Activated CD8-positive, alpha-beta memory T cell treated with anti-CD3 and anti-CD28 coated beads, Interleukin-2, amount 10 ng/mL, durations not matched to agents 7 days and 5 days (primary cell): ENCODE measurements at regions not wholly inside any gene's neighbourhood (a gene's known extent, or its start where the extent isn't known, plus 50 kb on each side); places are given as distances from the start of the nearest gene placed in this dataset.

Experiments used
- ATAC-seq: fragments of 150-1000 bp; cut with Tn5 transposase; one replicate; pipeline ENCODE4 v1.10.0; 2021; ENCODE audit warnings: moderate library complexity
- CTCF ChIA-PET: fragments of 350-600 bp; sonication (Branson Sonifier 250); formaldehyde crosslinking; loops from one replicate; lab custom pipeline; 2021; ENCODE audit warnings: antibody characterized with exemption; lab: Charles Lee
- DNase-seq: peaks from one replicate; pipeline ENCODE4 v3.0.0-alpha.2; 2020
- H3K27ac Mint-ChIP-seq: one replicate; pipeline ENCODE4 v1.8.0; 2021; ENCODE audit warnings: mild to moderate bottlenecking, mixed read lengths
- H3K27me3 Mint-ChIP-seq: one replicate; pipeline ENCODE4 v1.8.0; 2021; ENCODE audit warnings: mixed read lengths
- H3K36me3 Mint-ChIP-seq: one replicate; pipeline ENCODE4 v1.8.0; 2021; ENCODE audit warnings: mild to moderate bottlenecking, mixed read lengths
- H3K4me1 Mint-ChIP-seq: one replicate; pipeline ENCODE4 v1.8.0; 2021; ENCODE audit warnings: mixed read lengths
- H3K4me3 Mint-ChIP-seq: one replicate; pipeline ENCODE4 v1.8.0; 2021; ENCODE audit warnings: mild to moderate bottlenecking, moderate library complexity, mixed read lengths
- H3K9me3 Mint-ChIP-seq: one replicate; pipeline ENCODE4 v1.8.0; 2022; ENCODE audit warnings: low read depth, mixed read lengths

GRCh38 chr2:66717218-66717905 is 282.4 kb downstream of the MEIS1 start:
- DNase-seq (no peak), ATAC-seq (no peak)
- CTCF ChIA-PET, result no interaction called here
- no peak overlapping the region for H3K4me3 Mint-ChIP-seq
- H3K9me3 Mint-ChIP-seq, result peaks cover 3% of the 10 kb centered on the region
- H3K4me1 Mint-ChIP-seq, result no peaks in the 10 kb centered on the region
- no peaks in the 10 kb centered on the region for H3K27me3 Mint-ChIP-seq
- H3K36me3 Mint-ChIP-seq, result no peaks in the 10 kb centered on the region
- H3K27ac Mint-ChIP-seq, result no peak overlapping the region

DNA sequence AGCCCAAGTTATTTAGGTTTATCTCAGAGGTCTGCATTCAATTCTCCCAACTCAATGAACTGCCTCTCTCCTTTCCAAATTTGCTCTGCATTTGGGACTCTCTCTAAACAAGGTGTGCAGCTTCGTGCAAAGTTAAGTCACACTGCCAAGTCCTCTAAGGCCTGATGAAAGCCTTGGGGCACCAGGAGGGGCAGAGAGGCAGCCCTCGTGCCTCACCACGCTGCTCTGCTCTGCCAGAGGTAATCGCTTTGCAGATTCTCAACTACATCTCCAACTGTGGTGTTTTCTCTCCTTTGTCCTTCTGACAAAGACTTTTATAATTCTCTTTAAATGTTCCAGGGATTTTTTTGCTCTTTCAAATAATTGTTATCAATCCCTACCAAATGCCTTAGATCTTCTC is 283.0 kb downstream of the MEIS1 start:
- Mint-ChIP-seq H3K9me3 (peaks cover 5% of the 10 kb centered on the region), H3K27ac (no peak overlapping the region), H3K36me3 (no peaks in the 10 kb centered on the region), H3K4me3 (no peak overlapping the region), H3K4me1 (no peaks in the 10 kb centered on the region), H3K27me3 (no peaks in the 10 kb centered on the region)
- CTCF ChIA-PET, result no interaction called here
- DNase-seq, result no peak
- no peak for ATAC-seq

- Mint-ChIP-seq H3K9me3 (peaks cover 5% of the 10 kb centered on the region), H3K4me3 (no peak overlapping the region), H3K27me3 (no peaks in the 10 kb centered on the region), H3K4me1 (no peaks in the 10 kb centered on the region), H3K27ac (no peak overlapping the region), H3K36me3 (no peaks in the 10 kb centered on the region)
- ATAC-seq, result no peak
- CTCF ChIA-PET, result no interaction called here
- no peak for DNase-seq
Observed at GRCh38 chr2:66721776-66722175, 286.9 kb downstream of the MEIS1 start.

DNA sequence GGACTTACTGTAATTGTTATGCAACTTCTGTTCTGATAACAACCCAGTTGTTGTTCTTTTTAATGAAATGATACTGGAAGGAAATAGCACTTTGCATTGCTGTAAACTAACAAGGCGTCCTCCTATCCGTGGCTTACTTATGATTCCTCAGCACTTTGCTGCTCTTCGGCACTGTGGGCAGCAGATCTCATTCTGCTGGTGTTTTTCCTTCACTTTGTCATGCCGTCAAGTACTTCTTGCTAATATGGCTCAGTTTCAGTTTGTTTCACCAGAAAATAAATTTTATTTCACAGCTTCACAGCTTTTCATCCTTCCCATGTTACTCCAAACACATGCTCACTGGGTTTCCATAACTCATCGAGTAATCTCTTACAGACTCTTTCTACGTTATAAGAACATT is 289.3 kb downstream of the MEIS1 start:
- no peak for ATAC-seq

DNA sequence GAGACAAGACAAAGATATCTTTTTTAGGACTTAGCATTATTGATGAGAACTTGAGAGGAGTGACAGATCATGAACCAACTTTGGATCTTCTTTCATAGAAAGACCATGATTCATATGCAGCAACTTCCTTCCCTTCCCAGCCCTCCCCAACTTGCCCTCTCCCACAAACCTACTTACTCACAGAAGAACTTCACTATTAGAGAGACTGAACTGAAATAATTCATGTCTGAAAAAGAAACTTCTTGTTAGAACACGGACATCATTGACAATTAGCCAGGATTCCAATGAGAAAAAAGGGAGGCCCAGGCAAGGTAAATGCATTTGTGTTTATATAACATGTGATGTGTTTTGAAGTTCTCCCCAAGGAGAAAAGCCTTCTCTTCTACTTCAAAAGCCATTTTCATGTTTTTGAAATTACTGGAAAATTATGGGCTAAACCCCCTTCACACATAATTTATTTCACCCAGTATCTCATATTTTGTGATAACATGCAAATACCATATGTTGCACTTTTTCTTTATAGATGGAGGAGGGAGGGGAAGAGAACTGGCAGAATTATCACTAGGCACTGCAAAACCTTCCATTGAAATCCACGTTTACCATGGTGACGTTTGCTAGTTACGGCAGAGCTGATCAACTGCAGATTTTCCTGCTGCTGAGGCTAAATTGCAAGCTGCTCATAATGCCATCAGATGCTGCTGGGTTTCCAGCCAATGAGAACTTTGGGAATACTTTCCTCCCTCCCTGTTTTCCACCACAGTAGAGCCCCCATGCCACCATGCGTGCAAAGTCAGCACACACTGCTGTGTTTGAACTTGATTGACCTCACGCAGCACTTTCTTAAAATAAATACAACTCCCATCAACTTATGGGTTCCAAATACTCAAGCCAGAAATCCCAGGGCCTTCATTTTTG is 294.7 kb downstream of the MEIS1 start:
- Mint-ChIP-seq H3K4me1 (no peaks in the 10 kb centered on the region), H3K27me3 (no peaks in the 10 kb centered on the region), H3K9me3 (no peaks in the 10 kb centered on the region), H3K4me3 (no peak overlapping the region), H3K27ac (no peak overlapping the region), H3K36me3 (no peaks in the 10 kb centered on the region)
- no peak for ATAC-seq
- no peak for DNase-seq
- CTCF ChIA-PET, result no interaction called here

More for the DNA sequence above, 289.3 kb downstream of the MEIS1 start:
- DNase-seq, result no peak
- H3K27ac Mint-ChIP-seq, result no peak overlapping the region
- H3K9me3 Mint-ChIP-seq, result peaks cover 5% of the 10 kb centered on the region
- H3K4me3 Mint-ChIP-seq, result no peak overlapping the region
- H3K36me3 Mint-ChIP-seq, result no peaks in the 10 kb centered on the region
- no peaks in the 10 kb centered on the region for H3K4me1 Mint-ChIP-seq
- CTCF ChIA-PET, result no interaction called here
- H3K27me3 Mint-ChIP-seq, result no peaks in the 10 kb centered on the region

DNA sequence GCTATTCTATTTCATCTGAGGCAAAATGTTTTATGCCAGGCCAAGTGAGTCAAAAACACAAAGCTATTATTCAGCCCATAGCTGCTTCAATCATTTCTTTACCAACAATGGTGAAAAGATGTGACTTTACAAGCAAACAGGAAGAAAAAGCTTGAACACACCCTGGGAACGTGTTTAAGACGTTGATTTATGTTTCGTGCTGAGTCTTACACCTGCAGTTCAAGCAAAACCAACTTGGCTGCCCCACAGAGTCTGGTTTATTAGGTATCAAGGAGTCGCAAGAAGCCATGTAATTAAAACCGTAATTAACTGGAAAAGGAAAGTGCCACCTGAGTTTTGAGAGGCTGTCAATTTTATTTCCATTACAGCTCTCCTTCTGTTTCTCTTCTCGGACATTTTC is 295.5 kb downstream of the MEIS1 start:
- CTCF ChIA-PET, result no interaction called here
- Mint-ChIP-seq H3K27ac (no peak overlapping the region), H3K9me3 (no peaks in the 10 kb centered on the region), H3K4me3 (no peak overlapping the region), H3K36me3 (no peaks in the 10 kb centered on the region), H3K27me3 (no peaks in the 10 kb centered on the region), H3K4me1 (no peaks in the 10 kb centered on the region)
- DNase-seq (no peak), ATAC-seq (no peak)

DNA sequence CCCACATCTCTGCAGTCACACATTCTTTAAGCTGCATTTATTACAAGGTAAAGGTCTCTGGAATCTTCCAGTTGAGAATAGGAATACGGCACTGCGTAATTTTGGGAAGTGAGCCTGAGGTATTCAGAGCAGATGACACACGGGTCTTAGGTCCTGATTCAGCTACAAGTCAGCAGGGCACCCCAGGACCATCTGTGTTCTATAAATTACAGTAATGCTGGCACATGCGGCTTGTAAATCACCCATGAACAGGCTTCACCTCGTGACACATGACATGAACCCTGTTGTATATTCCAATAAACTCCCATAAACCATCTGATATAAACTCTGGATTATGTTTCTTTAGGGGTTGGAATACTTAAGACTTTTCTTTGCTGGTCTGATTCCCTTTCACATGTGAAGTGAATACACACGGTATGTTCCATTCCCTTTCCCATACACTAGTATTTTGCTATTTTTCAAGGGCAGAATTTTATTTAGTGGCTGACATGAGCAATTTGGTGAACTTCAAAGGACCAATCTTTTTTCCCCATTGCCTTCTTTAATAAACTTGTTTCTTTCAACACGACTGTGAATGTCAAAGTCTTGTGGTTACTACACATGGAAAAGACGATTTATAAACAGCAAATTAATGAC is 298.6 kb downstream of the MEIS1 start:
- no peak for DNase-seq

GRCh38 chr2:66748939-66749338 is 314.0 kb downstream of the MEIS1 start:
- Mint-ChIP-seq H3K4me3 (no peak overlapping the region), H3K27ac (no peak overlapping the region), H3K27me3 (no peaks in the 10 kb centered on the region), H3K4me1 (no peaks in the 10 kb centered on the region), H3K9me3 (no peaks in the 10 kb centered on the region), H3K36me3 (no peaks in the 10 kb centered on the region)
- CTCF ChIA-PET, result no interaction called here
- no peak for DNase-seq
- ATAC-seq, result no peak

More for the DNA sequence above, 298.6 kb downstream of the MEIS1 start:
- H3K4me1 Mint-ChIP-seq, result no peaks in the 10 kb centered on the region
- ATAC-seq, result no peak
- CTCF ChIA-PET, result no interaction called here
- H3K36me3 Mint-ChIP-seq, result no peaks in the 10 kb centered on the region
- no peaks in the 10 kb centered on the region for H3K9me3 Mint-ChIP-seq
- H3K4me3 Mint-ChIP-seq, result no peak overlapping the region
- no peak overlapping the region for H3K27ac Mint-ChIP-seq
- H3K27me3 Mint-ChIP-seq, result no peaks in the 10 kb centered on the region

- Mint-ChIP-seq H3K27me3 (no peaks in the 10 kb centered on the region), H3K27ac (no peak overlapping the region), H3K36me3 (no peaks in the 10 kb centered on the region), H3K4me1 (no peaks in the 10 kb centered on the region), H3K9me3 (no peaks in the 10 kb centered on the region), H3K4me3 (no peak overlapping the region)
- DNase-seq (no peak), ATAC-seq (no peak)
- CTCF ChIA-PET, result no interaction called here
Observed at GRCh38 chr2:66749566-66749965, 314.6 kb downstream of the MEIS1 start.

DNA sequence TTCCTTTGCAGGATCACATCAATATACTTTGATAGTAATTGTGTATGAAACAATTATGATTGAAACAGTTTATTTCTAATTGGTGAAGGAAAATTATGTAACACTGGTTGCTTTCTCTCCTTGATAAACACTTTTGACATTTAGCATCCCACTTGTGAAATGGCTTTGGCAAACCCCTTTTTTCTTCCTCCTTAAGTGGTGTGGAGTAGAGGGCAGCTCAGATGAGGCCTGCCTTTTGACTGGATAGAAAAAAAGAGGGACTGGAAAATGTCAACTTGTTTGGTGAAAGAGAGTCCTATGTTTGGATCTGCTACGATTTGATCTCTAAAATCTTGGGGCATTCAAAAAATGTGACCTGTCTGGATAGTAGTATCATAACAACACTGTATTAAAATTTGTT is 318.3 kb downstream of the MEIS1 start:
- Mint-ChIP-seq H3K9me3 (peaks cover 2% of the 10 kb centered on the region), H3K4me3 (no peak overlapping the region), H3K4me1 (no peaks in the 10 kb centered on the region), H3K27me3 (no peaks in the 10 kb centered on the region), H3K27ac (no peak overlapping the region), H3K36me3 (no peaks in the 10 kb centered on the region)
- DNase-seq (no peak), ATAC-seq (no peak)
- CTCF ChIA-PET, result no interaction called here

- Mint-ChIP-seq H3K4me3 (no peak overlapping the region), H3K27ac (no peak overlapping the region)
- CTCF ChIA-PET, result no interaction called here
Observed at GRCh38 chr2:66753660-66754059, 318.7 kb downstream of the MEIS1 start.

DNA sequence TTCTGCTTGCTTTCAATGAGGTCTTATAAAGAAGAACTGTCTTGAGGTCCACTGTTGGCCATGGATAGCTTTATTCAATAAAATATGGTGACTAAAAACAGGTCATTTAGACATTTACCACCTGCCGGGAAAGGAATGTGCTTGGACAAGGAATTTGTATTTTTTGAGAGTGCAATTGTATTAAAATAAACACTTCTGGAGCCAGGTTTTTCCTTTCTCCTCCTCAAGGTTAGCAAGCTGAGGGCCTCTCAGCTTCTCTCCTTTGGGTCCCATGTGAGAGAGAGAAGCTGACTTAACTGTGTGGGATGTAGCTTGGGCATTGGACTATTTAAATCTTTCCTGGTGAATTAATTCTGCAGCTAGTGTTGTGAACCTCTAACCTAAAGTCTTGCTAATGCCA is 321.0 kb downstream of the MEIS1 start:
- DNase-seq (no peak), ATAC-seq (no peak)
- no peaks in the 10 kb centered on the region for H3K4me1 Mint-ChIP-seq
- no peak overlapping the region for H3K4me3 Mint-ChIP-seq
- H3K9me3 Mint-ChIP-seq, result peaks cover 2% of the 10 kb centered on the region
- CTCF ChIA-PET, result no interaction called here
- H3K27me3 Mint-ChIP-seq, result no peaks in the 10 kb centered on the region
- no peak overlapping the region for H3K27ac Mint-ChIP-seq
- no peaks in the 10 kb centered on the region for H3K36me3 Mint-ChIP-seq

More at GRCh38 chr2:66753660-66754059, 318.7 kb downstream of the MEIS1 start:
- Mint-ChIP-seq H3K36me3 (no peaks in the 10 kb centered on the region), H3K9me3 (peaks cover 2% of the 10 kb centered on the region), H3K27me3 (no peaks in the 10 kb centered on the region), H3K4me1 (no peaks in the 10 kb centered on the region)
- ATAC-seq, result no peak
- no peak for DNase-seq

DNA sequence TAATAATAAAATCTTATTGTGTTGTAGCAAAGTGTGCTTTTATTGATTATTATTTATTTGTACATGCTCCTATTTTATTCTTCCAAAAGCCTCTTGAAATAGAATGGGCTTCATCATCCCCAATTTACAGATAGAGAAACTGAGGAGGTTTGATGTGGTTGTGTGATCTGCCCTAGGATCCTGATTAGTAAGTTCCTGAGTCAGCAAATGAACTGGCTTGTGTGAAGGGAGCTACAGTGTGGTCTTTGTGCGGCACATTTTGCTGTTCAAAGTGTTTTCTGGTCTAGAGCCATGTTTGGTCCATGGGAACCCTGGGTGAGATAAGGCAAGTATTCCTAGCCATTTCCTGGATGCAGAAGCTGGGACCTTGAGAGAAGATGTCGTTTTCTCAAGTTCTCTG is 326.9 kb downstream of the MEIS1 start:
- Mint-ChIP-seq H3K4me3 (no peak overlapping the region), H3K36me3 (no peaks in the 10 kb centered on the region), H3K27me3 (no peaks in the 10 kb centered on the region), H3K9me3 (peaks cover 2% of the 10 kb centered on the region), H3K27ac (no peak overlapping the region), H3K4me1 (no peaks in the 10 kb centered on the region)
- no peak for ATAC-seq
- DNase-seq, result no peak
- CTCF ChIA-PET, result no interaction called here

DNA sequence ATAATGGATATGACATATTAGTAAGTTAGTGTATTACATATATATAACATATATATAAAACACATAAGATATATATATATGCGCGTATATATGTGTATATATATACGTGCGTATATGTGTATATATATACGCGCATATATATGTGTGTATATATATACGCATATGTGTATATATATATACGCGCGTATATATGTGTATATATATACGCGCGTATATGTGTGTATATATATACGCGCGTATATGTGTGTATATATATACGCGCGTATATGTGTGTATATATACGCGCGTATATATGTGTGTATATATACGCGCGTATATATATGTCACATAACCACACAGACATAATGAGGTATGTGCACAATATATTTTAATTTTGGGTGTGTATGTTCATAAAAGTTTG is 327.8 kb downstream of the MEIS1 start:
- DNase-seq (no peak), ATAC-seq (no peak)
- Mint-ChIP-seq H3K27me3 (no peaks in the 10 kb centered on the region), H3K9me3 (peaks cover 2% of the 10 kb centered on the region), H3K36me3 (no peaks in the 10 kb centered on the region), H3K4me1 (no peaks in the 10 kb centered on the region), H3K27ac (no peak overlapping the region), H3K4me3 (no peak overlapping the region)
- CTCF ChIA-PET, result no interaction called here
